Hepatocyte (in vitro differentiated cells): ENCODE measurements at regions not wholly inside any gene's neighbourhood (a gene's known extent, or its start where the extent isn't known, plus 50 kb on each side); places are given as distances from the start of the nearest gene placed in this dataset.

ENCODE experiments used
- DNase-seq: peaks from one replicate; pipeline ENCODE4 v3.0.0-alpha.2; 2016; ENCODE audit warnings: low spot score
- H2AFZ ChIP-seq: fragments of 200-600 bp; sonication (generic); 2 replicates; pipeline ENCODE4 v1.6.0; 2016; ENCODE audit warnings: antibody characterized with exemption, mild to moderate bottlenecking
- H3K27ac ChIP-seq: fragments of 200-600 bp; sonication (generic); 2 replicates; pipeline ENCODE4 v1.5.1; 2016; ENCODE audit warnings: mild to moderate bottlenecking
- H3K27me3 ChIP-seq: fragments of 200-600 bp; sonication (generic); 2 replicates; pipeline ENCODE4 v1.6.1; 2016
- H3K36me3 ChIP-seq: fragments of 200-600 bp; sonication (generic); replicated peaks from 2 replicates; pipeline ENCODE4 v1.5.1; 2016; ENCODE audit warnings: low read depth; ENCODE audit not compliant: insufficient read depth
- H3K4me1 ChIP-seq: fragments of 200-600 bp; sonication (generic); 2 replicates; pipeline ENCODE4 v1.5.1; 2016; ENCODE audit warnings: mild to moderate bottlenecking, moderate library complexity; ENCODE audit not compliant: insufficient read depth
- H3K4me2 ChIP-seq: fragments of 200-600 bp; sonication (generic); 2 replicates; pipeline ENCODE4 v1.6.0; 2016
- H3K4me3 ChIP-seq: fragments of 200-600 bp; sonication (generic); 2 replicates; pipeline ENCODE4 v1.5.1; 2016; ENCODE audit warnings: mild to moderate bottlenecking
- H3K79me2 ChIP-seq: fragments of 200-600 bp; sonication (generic); 2 replicates; pipeline ENCODE4 v1.6.0; 2017; ENCODE audit warnings: mild to moderate bottlenecking
- H3K9me2 ChIP-seq: fragments of 200-600 bp; sonication (generic); replicated peaks from 2 replicates; pipeline ENCODE4 v1.6.0; 2017; ENCODE audit warnings: mild to moderate bottlenecking; ENCODE audit not compliant: insufficient read depth
- H3K9me3 ChIP-seq: fragments of 200-600 bp; sonication (generic); 2 replicates; pipeline ENCODE4 v1.5.1; 2016; ENCODE audit warnings: low read depth, mild to moderate bottlenecking
- H4K20me1 ChIP-seq: fragments of 200-600 bp; sonication (generic); 2 replicates; pipeline ENCODE4 v1.6.0; 2016; ENCODE audit warnings: mild to moderate bottlenecking; ENCODE audit not compliant: insufficient read depth, poor library complexity, severe bottlenecking
- EZH2 ChIP-seq: fragments of 200-600 bp; sonication (generic); IDR thresholded peaks from 2 replicates; pipeline ENCODE4 v1.6.1; 2016; ENCODE audit warnings: antibody characterized with exemption, mild to moderate bottlenecking, borderline replicate concordance
- EZH2phosphoT487 ChIP-seq: fragments of 200-600 bp; sonication (generic); IDR thresholded peaks from one replicate; pipeline ENCODE4 v1.6.1; 2018; ENCODE audit warnings: antibody characterized with exemption, mild to moderate bottlenecking, low read depth, moderate library complexity; ENCODE audit not compliant: unreplicated experiment, severe bottlenecking
- WGBS: methylation state at CpG from one replicate; pipeline ENCODE4 v1.1.6; 2016; ENCODE audit warnings: low lambda C conversion rate; ENCODE audit errors: missing lambda C conversion rate; 5-methylcytosine and 5-hydroxymethylcytosine counted together
- TF ChIP-seq, protein P1 (sequence below): fragments of 200-600 bp; sonication (generic); IDR thresholded peaks from 2 replicates; pipeline ENCODE4 v1.5.1; 2016; ENCODE audit warnings: antibody characterized with exemption, mild to moderate bottlenecking; ENCODE audit not compliant: poor library complexity

DNA sequence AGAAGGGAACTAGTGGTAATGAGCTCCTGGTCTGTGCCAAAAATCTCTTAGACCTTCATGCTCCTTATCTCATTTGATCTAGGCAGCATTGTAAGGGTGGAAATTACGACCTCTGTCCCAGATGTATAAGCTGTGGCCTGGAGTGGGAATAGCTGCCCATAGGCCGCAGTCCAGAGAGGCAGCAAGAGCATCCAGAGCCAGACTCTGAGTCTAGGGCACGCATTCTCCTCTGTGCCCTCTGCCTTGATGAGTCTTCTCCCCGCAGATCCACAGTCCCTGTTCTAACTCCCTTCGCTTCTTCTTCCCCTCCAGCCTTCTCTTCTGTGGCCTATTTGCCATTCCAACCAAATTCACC is 304.6 kb downstream of the MYCN start:
- no peaks in the 10 kb centered on the region for H3K36me3 ChIP-seq
- no peak overlapping the region for H3K4me2 ChIP-seq
- no peaks in the 10 kb centered on the region for H3K79me2 ChIP-seq
- no peak overlapping the region for H2AFZ ChIP-seq
- H3K4me1 ChIP-seq = no peaks in the 10 kb centered on the region
- H3K9me3 ChIP-seq = no peaks in the 10 kb centered on the region
- no peaks in the 10 kb centered on the region for H4K20me1 ChIP-seq
- H3K27ac ChIP-seq = peak overlapping the region; percentile 43
- H3K9me2 ChIP-seq = no peaks in the 10 kb centered on the region
- 96% methylated on average over 5 of the region's 5 CpGs for WGBS
- no peaks in the 10 kb centered on the region for H3K27me3 ChIP-seq
- no peak for DNase-seq
- H3K4me3 ChIP-seq = no peak overlapping the region
- TF ChIP-seq, protein P1, sequence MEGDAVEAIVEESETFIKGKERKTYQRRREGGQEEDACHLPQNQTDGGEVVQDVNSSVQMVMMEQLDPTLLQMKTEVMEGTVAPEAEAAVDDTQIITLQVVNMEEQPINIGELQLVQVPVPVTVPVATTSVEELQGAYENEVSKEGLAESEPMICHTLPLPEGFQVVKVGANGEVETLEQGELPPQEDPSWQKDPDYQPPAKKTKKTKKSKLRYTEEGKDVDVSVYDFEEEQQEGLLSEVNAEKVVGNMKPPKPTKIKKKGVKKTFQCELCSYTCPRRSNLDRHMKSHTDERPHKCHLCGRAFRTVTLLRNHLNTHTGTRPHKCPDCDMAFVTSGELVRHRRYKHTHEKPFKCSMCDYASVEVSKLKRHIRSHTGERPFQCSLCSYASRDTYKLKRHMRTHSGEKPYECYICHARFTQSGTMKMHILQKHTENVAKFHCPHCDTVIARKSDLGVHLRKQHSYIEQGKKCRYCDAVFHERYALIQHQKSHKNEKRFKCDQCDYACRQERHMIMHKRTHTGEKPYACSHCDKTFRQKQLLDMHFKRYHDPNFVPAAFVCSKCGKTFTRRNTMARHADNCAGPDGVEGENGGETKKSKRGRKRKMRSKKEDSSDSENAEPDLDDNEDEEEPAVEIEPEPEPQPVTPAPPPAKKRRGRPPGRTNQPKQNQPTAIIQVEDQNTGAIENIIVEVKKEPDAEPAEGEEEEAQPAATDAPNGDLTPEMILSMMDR = no peak
- no peak for TF ChIP-seq EZH2phosphoT487
- no peak for TF ChIP-seq EZH2

DNA sequence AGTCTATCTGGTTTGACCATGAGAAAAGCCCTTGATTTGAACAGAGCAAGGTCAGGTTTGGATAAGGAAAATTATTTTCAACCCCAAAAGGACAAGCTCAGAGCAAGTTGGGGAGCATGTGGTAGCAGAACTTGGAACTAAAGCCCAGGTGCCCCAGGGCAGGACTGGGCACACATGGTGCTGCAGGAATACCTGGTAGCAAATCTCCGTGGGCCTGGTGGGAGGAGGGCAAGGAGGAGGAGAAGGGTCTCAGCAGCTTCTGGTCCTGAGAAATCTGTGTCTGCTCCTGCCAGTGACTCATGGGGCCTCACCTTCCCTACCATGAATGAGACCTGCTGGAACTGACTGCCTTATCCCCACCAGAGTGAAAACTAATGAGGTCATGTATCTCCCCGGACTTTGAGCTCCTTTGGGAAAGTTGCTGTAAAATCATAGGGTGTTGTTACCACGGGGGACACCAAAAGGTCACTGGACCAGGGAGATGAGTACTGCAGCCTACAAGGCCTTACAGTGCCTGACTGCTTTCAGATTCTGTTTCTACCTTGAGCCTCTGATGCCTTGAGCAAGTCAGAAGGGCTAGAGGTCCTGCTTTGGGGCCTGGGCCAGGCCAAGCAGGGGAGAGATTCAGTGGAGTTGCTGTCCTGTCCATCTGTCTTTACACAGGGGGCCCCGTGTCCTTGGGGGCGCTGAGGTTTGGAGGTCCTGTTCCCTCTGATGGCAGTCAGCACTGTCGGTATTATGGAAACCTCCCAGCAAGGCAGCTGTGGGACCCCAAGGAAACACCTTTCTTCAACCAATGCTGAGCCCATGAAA is 304.0 kb downstream of the MYCN start:
- H3K4me3 ChIP-seq = no peak overlapping the region
- H4K20me1 ChIP-seq = no peaks in the 10 kb centered on the region
- H3K27ac ChIP-seq = peak overlapping the region; percentile 43
- no peaks in the 10 kb centered on the region for H3K27me3 ChIP-seq
- H3K9me3 ChIP-seq = no peaks in the 10 kb centered on the region
- H3K9me2 ChIP-seq = no peaks in the 10 kb centered on the region
- TF ChIP-seq, protein P1 = no peak
- no peak for TF ChIP-seq EZH2phosphoT487
- no peak for TF ChIP-seq EZH2
- H3K4me2 ChIP-seq = no peak overlapping the region
- no peaks in the 10 kb centered on the region for H3K36me3 ChIP-seq
- H3K4me1 ChIP-seq = peaks cover 2% of the 10 kb centered on the region
- H2AFZ ChIP-seq = no peak overlapping the region
- DNase-seq = peak; percentile 64
- H3K79me2 ChIP-seq = no peaks in the 10 kb centered on the region
- 75% methylated on average over 6 of the region's 6 CpGs for WGBS

DNA sequence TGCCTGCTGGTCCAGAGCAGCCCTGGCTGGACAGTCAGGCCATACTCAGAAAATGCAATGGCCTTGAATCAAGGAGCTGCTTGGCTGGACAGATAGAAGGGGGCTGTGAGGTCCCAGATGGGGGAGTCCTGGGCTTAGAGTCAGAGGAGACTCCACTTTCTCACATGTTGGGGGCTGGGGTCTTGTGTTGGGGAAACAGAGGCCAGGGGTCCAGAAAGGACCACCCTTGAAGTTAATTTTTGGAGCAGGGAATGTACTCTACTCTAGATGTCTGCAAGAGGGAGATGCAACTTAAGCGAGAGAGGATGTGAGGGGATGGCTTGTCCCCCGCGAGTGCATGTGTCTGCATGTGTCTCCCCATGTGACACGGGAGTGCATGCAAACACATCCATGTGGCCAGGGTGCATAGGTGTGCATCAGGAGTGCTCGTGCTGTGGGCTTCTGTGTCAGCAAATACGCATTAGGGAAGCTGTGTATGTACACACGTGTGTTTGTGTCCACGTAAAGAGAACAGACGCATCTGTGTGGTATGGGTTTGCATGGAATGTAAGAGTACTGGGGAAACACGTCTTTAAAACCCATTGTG is 303.2 kb downstream of the MYCN start:
- Histone ChIP-seq H3K27me3 (no peaks in the 10 kb centered on the region), H3K9me2 (no peaks in the 10 kb centered on the region), H3K9me3 (no peaks in the 10 kb centered on the region), H3K4me2 (no peak overlapping the region), H2AFZ (no peak overlapping the region), H3K79me2 (no peaks in the 10 kb centered on the region), H4K20me1 (no peaks in the 10 kb centered on the region), H3K4me1 (peaks cover 5% of the 10 kb centered on the region), H3K4me3 (no peak overlapping the region), H3K36me3 (no peaks in the 10 kb centered on the region), H3K27ac (no peak overlapping the region)
- WGBS = 95% methylated on average over 10 of the region's 10 CpGs
- no peak for TF ChIP-seq EZH2phosphoT487
- TF ChIP-seq, protein P1 = no peak
- DNase-seq = no peak
